DND-41 (cell line): ENCODE measurements at regions not wholly inside any gene's neighbourhood (a gene's known extent, or its start where the extent isn't known, plus 50 kb on each side); places are given as distances from the start of the nearest gene placed in this dataset.

Source experiments
- CTCF ChIP-seq: IDR thresholded peaks from 2 replicates; pipeline ENCODE4 v1.5.1; 2012; ENCODE audit warnings: borderline replicate concordance, low read length, moderate library complexity, mild to moderate bottlenecking; ENCODE audit not compliant: poor library complexity, severe bottlenecking; ENCODE audit errors: extremely low read depth
- EZH2 ChIP-seq: IDR thresholded peaks from 3 replicates; pipeline ENCODE4 v1.6.1; 2012; ENCODE audit warnings: borderline replicate concordance, low read depth, mild to moderate bottlenecking, moderate library complexity, low read length, inconsistent platforms; ENCODE audit not compliant: severe bottlenecking

- no peak for TF ChIP-seq CTCF
- TF ChIP-seq EZH2: no peak
Observed at GRCh38 chr5:40431734-40432133, 248.0 kb upstream of the PTGER4 start.
